ENCODE measurements at regions not wholly inside any gene's neighbourhood (a gene's known extent, or its start where the extent isn't known, plus 50 kb on each side); places are given as distances from the start of the nearest gene placed in this dataset.

DNA sequence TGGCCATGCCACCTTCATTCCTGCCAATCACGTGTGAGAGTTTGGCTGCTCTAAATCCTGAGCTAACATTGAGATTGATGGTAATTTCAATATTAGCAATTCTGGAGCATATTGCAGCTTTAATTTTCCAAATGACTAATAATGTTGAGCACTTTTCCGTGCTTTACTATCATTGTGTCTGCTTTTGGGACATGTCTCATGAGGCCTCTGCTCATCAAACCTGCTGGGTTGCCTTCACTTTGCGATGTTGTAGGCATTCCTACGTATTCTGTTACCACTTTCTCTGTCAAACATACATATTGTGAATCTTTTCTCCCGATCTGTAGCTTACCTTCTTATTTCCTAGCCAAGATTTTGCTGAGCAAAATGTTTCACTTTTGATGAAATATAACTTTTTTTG lies 466.6 kb downstream of the GALR1 start:
- no peak for ATAC-seq
- intact Hi-C loops (cut with DNase I), result no loop called here
- WGBS, 4 donors, result 55 to 79% (median 65%) methylated on average over 4 to 5 of the region's 5 CpGs
- no peak overlapping the region for H3K4me3 ChIP-seq
- H3K36me3 ChIP-seq, result no peaks in the 10 kb centered on the region
- H3K27ac ChIP-seq, result no peak overlapping the region
- TF ChIP-seq, protein P1, sequence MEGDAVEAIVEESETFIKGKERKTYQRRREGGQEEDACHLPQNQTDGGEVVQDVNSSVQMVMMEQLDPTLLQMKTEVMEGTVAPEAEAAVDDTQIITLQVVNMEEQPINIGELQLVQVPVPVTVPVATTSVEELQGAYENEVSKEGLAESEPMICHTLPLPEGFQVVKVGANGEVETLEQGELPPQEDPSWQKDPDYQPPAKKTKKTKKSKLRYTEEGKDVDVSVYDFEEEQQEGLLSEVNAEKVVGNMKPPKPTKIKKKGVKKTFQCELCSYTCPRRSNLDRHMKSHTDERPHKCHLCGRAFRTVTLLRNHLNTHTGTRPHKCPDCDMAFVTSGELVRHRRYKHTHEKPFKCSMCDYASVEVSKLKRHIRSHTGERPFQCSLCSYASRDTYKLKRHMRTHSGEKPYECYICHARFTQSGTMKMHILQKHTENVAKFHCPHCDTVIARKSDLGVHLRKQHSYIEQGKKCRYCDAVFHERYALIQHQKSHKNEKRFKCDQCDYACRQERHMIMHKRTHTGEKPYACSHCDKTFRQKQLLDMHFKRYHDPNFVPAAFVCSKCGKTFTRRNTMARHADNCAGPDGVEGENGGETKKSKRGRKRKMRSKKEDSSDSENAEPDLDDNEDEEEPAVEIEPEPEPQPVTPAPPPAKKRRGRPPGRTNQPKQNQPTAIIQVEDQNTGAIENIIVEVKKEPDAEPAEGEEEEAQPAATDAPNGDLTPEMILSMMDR (IDR thresholded peaks at IDR 0.05), result no peak
- no peak for TF ChIP-seq POLR2A (IDR thresholded peaks at IDR 0.05)
- peaks cover 0 to 5% (median 0%) of the 10 kb centered on the region in 9 donors for H3K27me3 ChIP-seq
- H3K9me3 ChIP-seq, result no peaks in the 10 kb centered on the region
- no peaks in the 10 kb centered on the region for H3K4me1 ChIP-seq
- no peak for DNase-seq

DNA sequence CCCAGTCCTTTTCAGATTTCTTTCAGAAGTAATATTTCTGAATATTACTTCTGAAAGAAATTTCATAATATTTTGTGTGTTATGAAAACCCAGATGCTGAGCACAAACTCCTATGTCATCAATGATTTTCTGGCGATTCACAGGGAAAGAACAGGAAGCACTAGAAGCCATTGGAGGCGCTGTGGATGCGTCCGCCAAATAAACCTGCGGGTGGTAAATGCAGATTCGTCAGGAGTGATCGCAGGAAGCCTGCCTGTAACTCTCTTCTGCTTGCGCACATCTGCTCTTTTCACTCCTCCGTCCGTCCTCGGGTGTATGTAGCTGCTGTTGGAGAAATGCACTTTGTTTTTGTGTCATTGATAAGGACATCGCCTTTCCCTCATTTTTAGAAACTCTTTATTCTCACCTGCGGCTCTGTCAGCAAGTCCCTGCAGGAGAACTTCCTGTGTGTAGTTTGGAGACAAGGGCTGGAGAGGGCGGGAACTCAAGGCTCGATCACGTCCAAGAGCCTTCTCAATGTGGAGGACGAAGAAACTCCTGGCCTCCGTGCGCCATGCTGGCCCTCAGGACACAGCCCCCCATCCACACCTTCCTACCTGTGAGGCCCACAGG lies 483.8 kb downstream of the GALR1 start:
- no peak for ATAC-seq
- 81 to 90% (median 83%) methylated on average over 19 of the region's 19 CpGs for whole genome bisulfite sequencing, 4 donors

DNA sequence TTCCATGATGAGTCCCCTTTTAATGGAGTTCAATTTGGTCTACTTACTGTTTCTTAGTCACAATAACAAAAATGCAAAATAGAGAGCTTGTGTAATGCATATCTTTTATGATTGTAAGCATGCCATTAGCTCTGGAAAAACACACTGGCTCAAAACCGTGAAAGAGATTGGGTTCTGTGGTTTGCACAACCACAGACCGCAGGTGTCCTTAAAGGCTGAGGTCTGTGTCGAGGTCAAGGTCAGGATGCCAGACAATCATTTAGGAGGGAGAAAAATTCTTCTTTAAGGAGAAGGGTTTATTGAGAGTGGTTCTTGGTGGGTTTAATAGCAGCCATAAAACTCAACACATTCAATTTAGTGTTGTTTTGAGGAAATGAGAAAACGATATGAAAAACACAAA lies 487.2 kb downstream of the GALR1 start:
- intact Hi-C loops (cut with DNase I), result loop anchor here in 1 of 10 donors (10.0 kb wide), 1 partner anchor 58 kb away; no protein-coding TSS in a partner anchor
- ATAC-seq (no peak), DNase-seq (no peak)
- Histone ChIP-seq H3K9me3 (no peaks in the 10 kb centered on the region), H3K27me3 (peaks cover 0 to 7% (median 0%) of the 10 kb centered on the region in 9 donors), H3K27ac (no peak overlapping the region), H3K36me3 (no peaks in the 10 kb centered on the region), H3K4me3 (no peak overlapping the region), H3K4me1 (no peaks in the 10 kb centered on the region)
- TF ChIP-seq POLR2A (IDR thresholded peaks at IDR 0.05), result no peak
- TF ChIP-seq, protein P1 (IDR thresholded peaks at IDR 0.05), result no peak
- 77 to 85% (median 81%) methylated on average over 4 of the region's 4 CpGs for WGBS, 4 donors

More for the DNA sequence above, 483.8 kb downstream of the GALR1 start:
- TF ChIP-seq POLR2A (IDR thresholded peaks at IDR 0.05), result no peak
- TF ChIP-seq, protein P1 (IDR thresholded peaks at IDR 0.05), result no peak
- Histone ChIP-seq H3K4me1 (no peaks in the 10 kb centered on the region), H3K27ac (no peak overlapping the region), H3K4me3 (no peak overlapping the region), H3K9me3 (no peaks in the 10 kb centered on the region), H3K36me3 (no peaks in the 10 kb centered on the region), H3K27me3 (peaks cover 0 to 7% (median 0%) of the 10 kb centered on the region in 9 donors)
- intact Hi-C loops (cut with DNase I), result loop anchor here in 1 of 10 donors (10.0 kb wide), 1 partner anchor 61 kb away; no protein-coding TSS in a partner anchor
- DNase-seq, result no peak

DNA sequence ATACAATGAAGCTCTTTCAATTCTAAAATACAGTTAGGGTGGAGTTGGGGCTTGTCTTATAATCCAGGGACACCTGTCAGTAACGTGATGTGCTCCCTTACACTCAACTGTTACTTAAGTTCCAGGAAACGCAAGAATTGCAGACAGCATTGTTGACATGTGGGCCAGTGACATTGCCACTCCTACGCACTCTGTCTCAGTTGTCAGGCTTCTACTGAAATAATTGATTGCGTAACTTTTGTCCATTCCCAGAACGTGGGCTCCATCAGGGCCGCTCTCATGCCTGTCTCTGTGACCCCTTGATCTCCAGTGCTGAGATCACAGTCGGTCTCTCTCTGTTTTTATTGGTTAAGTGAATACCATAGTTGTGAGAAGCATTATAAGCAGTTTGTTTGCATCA lies 487.8 kb downstream of the GALR1 start:
- H3K4me1 ChIP-seq, result no peaks in the 10 kb centered on the region
- DNase-seq (no peak), ATAC-seq (no peak)
- intact Hi-C loops (cut with DNase I), result loop anchor here in 1 of 10 donors (10.0 kb wide), 1 partner anchor 57 kb away; no protein-coding TSS in a partner anchor
- no peak overlapping the region for H3K27ac ChIP-seq
- TF ChIP-seq, protein P1 (IDR thresholded peaks at IDR 0.05), result no peak
- no peak for TF ChIP-seq POLR2A (IDR thresholded peaks at IDR 0.05)
- no peaks in the 10 kb centered on the region for H3K9me3 ChIP-seq
- no peaks in the 10 kb centered on the region for H3K36me3 ChIP-seq
- H3K27me3 ChIP-seq, result peaks cover 0 to 7% (median 0%) of the 10 kb centered on the region in 9 donors
- H3K4me3 ChIP-seq, result no peak overlapping the region
- WGBS, 4 donors, result 65 to 72% (median 69%) methylated on average over 7 of the region's 7 CpGs

Measured in heart left ventricle (tissue), 16 donors.